GM12874 (cell line): ENCODE measurements at regions not wholly inside any gene's neighbourhood (a gene's known extent, or its start where the extent isn't known, plus 50 kb on each side); places are given as distances from the start of the nearest gene placed in this dataset.

Experiments used
- TF ChIP-seq, protein P1 (sequence below): IDR thresholded peaks from 2 replicates; pipeline ENCODE4 v1.5.1; 2011; ENCODE audit warnings: low read depth, mild to moderate bottlenecking, control low read depth, low read length, moderate library complexity; ENCODE audit not compliant: insufficient read depth

GRCh38 chr21:16674949-16675348 lies 837.9 kb upstream of the CXADR start:
- TF ChIP-seq, protein P1, sequence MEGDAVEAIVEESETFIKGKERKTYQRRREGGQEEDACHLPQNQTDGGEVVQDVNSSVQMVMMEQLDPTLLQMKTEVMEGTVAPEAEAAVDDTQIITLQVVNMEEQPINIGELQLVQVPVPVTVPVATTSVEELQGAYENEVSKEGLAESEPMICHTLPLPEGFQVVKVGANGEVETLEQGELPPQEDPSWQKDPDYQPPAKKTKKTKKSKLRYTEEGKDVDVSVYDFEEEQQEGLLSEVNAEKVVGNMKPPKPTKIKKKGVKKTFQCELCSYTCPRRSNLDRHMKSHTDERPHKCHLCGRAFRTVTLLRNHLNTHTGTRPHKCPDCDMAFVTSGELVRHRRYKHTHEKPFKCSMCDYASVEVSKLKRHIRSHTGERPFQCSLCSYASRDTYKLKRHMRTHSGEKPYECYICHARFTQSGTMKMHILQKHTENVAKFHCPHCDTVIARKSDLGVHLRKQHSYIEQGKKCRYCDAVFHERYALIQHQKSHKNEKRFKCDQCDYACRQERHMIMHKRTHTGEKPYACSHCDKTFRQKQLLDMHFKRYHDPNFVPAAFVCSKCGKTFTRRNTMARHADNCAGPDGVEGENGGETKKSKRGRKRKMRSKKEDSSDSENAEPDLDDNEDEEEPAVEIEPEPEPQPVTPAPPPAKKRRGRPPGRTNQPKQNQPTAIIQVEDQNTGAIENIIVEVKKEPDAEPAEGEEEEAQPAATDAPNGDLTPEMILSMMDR, result no peak

DNA sequence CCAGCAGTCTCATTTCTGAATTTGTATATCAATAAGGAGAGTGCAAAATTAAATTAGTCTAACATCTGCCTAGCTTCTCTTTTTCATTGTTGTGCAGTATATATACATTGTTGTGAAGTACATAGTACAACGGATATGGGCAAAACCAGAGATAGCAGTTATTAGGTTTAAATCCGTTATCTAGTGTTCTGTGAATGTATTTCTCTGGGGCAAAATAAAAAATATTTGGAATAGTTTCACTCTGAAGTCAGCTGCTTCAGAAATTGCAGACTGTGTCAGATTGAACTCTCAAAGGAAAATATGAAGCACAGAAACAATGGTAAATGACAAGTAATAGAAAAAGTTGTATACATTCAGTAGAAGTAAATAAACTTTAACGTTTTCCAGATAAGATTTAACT lies 836.5 kb upstream of the CXADR start:
- TF ChIP-seq, protein P1, result no peak

- TF ChIP-seq, protein P1, result no peak
Observed at GRCh38 chr21:16678429-16679160, 834.2 kb upstream of the CXADR start.

GRCh38 chr21:16695074-16695473 lies 817.8 kb upstream of the CXADR start:
- TF ChIP-seq, protein P1, result no peak

DNA sequence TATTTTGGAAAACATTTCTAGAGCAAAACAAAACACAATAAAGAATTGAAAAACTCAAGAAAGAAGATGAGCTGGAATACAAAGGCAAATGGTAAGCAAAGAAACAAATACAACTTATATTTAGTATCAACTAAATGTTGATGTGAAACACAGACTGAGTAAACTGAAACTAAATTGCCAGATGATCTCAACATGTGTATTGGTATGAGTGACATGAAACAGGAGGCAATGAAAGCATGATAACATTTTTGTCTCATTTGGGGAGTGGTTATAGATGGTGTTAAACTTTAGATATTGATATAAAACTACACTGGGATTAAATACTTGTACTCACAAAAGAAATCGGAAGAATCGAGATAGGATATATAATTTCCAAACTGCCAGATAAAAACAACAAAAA lies 805.6 kb upstream of the CXADR start:
- TF ChIP-seq, protein P1, result no peak

- TF ChIP-seq, protein P1, result no peak
Observed at GRCh38 chr21:16708101-16708835, 804.6 kb upstream of the CXADR start.

DNA sequence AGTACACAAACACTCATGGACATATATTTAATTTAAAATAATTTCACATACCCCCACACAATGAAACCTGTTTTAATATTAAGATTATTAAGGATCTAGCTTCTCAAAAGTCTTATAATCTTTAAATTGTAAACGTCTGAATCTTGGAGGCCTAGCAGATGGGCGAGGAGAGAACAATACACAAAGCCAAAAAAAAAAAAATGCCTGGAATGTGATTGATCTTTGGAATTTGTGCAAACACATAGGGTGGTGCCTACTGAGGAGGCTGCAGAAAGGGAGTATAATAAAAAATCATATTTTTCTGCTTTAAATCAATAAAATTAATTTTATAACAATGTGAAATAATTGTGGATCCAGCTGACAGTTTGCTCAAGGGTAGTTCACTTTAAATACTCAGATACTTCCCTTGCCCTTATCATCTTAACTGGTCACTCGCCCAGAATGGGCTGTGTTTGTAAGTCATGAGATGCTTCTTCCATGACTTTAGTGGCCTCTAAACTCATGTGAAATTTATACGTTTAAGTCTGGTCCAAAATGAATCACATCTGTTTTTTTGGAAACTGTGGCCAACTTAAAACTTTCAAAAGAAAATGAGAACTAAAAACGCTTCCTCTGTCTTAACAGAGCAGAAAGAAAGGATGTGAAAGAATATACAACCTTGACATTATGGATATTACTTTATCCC lies 802.8 kb upstream of the CXADR start:
- TF ChIP-seq, protein P1, result no peak
